AG04450 (cell line): ENCODE measurements at regions not wholly inside any gene's neighbourhood (a gene's known extent, or its start where the extent isn't known, plus 50 kb on each side); places are given as distances from the start of the nearest gene placed in this dataset.

Source experiments
- CTCF ChIA-PET: fragments of 300-600, 350-600 bp; formaldehyde crosslinking; extraction: SDS; loops from one replicate; lab custom pipeline; 2022; ENCODE audit warnings: antibody characterized with exemption, inconsistent platforms; lab: Charles Lee
- POLR2A ChIA-PET: fragments of 350-600 bp; formaldehyde crosslinking; extraction: SDS; loops from one replicate; lab custom pipeline; 2021; ENCODE audit warnings: antibody characterized with exemption, inconsistent platforms; lab: Yijun Ruan, JAX
- DNase-seq: peaks from one replicate; pipeline ENCODE4 v3.0.0-alpha.2; 2011; ENCODE audit warnings: low read depth, low spot score
- H3K27ac ChIP-seq: one replicate; pipeline ENCODE4 v1.5.1; 2012; ENCODE audit warnings: low read depth, low read length, control low read depth
- H3K27me3 ChIP-seq: one replicate; pipeline ENCODE4 v1.6.0; 2012; ENCODE audit warnings: low read length; ENCODE audit not compliant: control insufficient read depth, insufficient read depth
- H3K4me3 ChIP-seq: 2 replicates; pipeline ENCODE4 v1.5.1; 2011; ENCODE audit warnings: mild to moderate bottlenecking, low read depth, low read length, control low read depth
- H3K9me3 ChIP-seq: 2 replicates; pipeline ENCODE4 v1.5.1; 2012; ENCODE audit warnings: low read length; ENCODE audit not compliant: control insufficient read depth, insufficient read depth
- TF ChIP-seq, protein P1 (sequence below): IDR thresholded peaks from 2 replicates; pipeline ENCODE4 v1.5.1; 2011; ENCODE audit warnings: low read depth, low read length, control low read depth, inconsistent platforms

DNA sequence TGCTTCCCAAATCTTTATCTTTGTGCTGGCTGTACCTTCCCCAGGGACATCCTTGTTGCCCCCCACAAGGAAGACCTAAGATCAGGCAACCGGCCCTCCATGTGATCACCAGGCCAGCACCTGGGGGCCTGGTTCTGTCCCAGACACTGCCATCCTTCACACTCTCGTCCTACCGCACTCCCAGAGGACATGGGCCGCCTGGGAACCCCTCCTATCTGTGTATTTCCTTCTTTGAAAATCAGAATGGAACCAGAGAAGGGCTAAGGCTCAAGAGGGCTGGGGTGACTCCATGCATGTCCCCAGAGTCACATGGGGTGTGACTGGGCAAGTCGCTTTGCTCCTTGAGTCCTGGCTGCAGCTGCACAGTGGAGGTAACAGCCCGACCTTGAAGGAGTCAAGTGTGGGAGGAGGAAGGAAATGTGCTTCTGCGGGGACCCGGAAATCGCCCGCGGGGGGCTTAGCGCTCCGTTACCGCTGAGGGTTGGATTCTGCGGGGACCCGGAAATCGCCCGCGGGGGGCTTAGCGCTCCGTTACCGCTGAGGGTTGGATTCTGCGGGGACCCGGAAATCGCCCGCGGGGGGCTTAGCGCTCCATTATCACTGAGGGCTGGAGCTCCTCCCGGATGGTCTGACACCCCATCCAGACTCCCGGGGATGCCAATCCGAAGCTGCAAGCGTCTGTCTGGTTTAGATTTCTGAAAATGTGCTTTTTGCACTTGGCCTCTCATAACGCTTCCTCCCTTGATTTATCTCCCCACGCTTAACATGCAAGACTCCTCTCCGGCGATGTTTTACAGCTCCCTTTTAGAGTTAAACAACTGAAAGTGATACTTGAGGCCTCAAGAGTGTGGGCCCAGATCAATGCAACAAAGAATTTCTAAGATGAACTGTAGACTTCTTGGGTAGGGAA, 278.9 kb downstream of the NPHP4 start:
- ChIA-PET POLR2A (no interaction called here), CTCF (no interaction called here)
- no peak overlapping the region for H3K27ac ChIP-seq
- DNase-seq, result no peak
- TF ChIP-seq, protein P1, sequence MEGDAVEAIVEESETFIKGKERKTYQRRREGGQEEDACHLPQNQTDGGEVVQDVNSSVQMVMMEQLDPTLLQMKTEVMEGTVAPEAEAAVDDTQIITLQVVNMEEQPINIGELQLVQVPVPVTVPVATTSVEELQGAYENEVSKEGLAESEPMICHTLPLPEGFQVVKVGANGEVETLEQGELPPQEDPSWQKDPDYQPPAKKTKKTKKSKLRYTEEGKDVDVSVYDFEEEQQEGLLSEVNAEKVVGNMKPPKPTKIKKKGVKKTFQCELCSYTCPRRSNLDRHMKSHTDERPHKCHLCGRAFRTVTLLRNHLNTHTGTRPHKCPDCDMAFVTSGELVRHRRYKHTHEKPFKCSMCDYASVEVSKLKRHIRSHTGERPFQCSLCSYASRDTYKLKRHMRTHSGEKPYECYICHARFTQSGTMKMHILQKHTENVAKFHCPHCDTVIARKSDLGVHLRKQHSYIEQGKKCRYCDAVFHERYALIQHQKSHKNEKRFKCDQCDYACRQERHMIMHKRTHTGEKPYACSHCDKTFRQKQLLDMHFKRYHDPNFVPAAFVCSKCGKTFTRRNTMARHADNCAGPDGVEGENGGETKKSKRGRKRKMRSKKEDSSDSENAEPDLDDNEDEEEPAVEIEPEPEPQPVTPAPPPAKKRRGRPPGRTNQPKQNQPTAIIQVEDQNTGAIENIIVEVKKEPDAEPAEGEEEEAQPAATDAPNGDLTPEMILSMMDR, result no peak
- no peaks in the 10 kb centered on the region for H3K27me3 ChIP-seq
- no peak overlapping the region for H3K4me3 ChIP-seq
- H3K9me3 ChIP-seq, result peaks cover 80% of the 10 kb centered on the region

DNA sequence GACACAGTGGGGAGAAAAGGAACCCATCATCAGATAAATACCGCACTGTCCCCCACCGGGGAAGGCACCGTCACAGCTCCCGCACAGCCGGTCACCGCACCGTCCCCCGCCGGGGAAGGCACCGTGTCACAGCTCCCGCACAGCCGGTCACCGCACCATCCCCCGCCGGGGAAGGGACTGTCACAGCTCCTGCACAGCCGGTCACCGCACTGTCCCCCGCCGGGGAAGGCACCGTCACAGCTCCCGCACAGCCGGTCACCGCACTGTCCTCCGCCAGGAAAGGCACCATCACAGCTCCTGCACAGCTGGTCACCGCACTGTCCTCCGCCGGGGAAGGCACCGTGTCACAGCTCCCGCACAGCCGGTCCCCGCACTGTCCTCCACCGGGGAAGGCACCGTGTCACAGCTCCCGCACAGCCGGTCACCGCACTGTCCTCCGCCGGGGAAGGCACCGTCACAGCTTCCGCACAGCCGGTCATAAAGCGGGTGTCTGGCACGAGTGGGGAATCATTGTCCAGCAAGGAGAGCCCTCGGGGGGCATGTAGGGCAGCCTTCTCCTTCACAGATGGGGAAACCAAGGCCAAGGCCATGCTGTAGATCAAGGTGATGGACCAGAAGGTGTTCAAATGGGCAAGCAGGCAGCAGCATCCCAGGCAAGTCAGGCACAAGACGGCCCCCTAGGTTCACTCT, 280.1 kb downstream of the NPHP4 start:
- no peaks in the 10 kb centered on the region for H3K27me3 ChIP-seq
- H3K9me3 ChIP-seq, result peaks cover 78% of the 10 kb centered on the region
- no peak overlapping the region for H3K27ac ChIP-seq
- DNase-seq, result no peak
- TF ChIP-seq, protein P1, result no peak
- ChIA-PET POLR2A (no interaction called here), CTCF (no interaction called here)
- no peak overlapping the region for H3K4me3 ChIP-seq

DNA sequence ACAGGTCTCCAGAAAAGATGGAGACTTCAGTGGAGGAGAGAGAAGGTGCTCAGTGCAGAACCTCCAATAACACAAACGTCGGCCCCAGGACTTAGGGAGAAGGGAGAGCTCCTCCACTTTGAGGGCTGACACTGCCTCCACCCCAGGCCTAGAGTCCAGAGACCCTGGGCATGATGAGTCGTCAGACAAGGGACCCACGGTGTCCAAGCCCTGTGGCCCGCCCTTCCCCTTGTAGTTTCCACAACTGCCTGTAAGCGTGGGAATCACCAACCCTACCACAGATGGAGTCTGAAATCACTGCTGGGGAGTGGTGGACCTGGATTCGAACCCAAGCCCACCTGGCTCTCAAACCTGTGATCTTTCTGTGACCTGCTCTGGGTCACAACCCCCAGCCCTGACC, 281.1 kb downstream of the NPHP4 start:
- Histone ChIP-seq H3K9me3 (peaks cover 78% of the 10 kb centered on the region), H3K27ac (no peak overlapping the region), H3K27me3 (no peaks in the 10 kb centered on the region), H3K4me3 (no peak overlapping the region)
- ChIA-PET POLR2A (no interaction called here), CTCF (no interaction called here)
- TF ChIP-seq, protein P1, result no peak
- no peak for DNase-seq

DNA sequence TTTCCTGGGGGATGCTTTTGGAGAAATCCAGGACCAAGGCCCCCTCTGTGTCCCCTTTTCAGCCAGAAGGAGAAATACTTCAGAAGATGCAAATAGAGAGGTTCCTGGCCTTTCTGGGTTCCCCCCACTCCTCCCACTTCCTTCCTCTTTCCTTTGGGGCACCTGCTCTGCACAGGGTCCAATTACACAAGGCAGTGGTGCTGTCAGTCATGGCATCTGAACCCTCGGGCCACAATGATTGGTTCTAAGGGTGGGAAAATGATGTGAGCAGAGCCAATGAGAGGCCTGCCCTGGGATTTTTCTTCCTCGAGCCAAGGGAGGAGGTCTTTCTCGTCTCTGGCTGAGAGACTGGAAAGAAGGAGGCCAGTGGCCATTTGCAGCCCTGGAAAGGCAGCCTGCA, 282.2 kb downstream of the NPHP4 start:
- Histone ChIP-seq H3K9me3 (peaks cover 87% of the 10 kb centered on the region), H3K27ac (no peak overlapping the region), H3K4me3 (no peak overlapping the region), H3K27me3 (no peaks in the 10 kb centered on the region)
- DNase-seq, result no peak
- TF ChIP-seq, protein P1, result no peak
- ChIA-PET CTCF (no interaction called here), POLR2A (no interaction called here)

DNA sequence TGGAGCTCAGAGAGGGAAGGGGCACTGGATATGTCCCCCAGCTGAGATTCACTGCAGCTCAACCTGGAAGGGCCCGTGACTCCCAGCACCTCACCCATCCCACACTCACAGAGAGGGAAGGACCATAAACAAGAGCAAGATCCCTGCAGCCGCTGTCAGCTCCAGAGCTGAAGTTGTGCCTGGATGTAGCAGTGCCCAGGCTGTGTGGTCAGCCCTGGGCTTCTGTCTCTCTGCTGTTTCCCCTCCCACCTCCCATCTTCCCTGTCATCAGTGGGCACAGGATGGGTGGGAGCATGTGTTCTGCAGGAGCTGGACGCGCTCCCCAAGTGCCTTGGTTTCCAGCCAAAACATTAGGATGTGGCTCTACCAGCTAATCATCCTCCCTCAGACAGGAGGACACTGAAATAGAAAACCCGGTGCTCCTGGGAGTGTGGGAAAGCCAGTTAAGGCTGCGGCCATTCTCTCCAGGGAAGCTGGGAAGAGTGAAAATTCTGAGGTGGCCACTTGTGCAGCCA, 282.7 kb downstream of the NPHP4 start:
- H3K27ac ChIP-seq, result no peak overlapping the region
- TF ChIP-seq, protein P1, result no peak
- POLR2A ChIA-PET, result no interaction called here
- CTCF ChIA-PET, result no interaction called here
- H3K9me3 ChIP-seq, result peaks cover 90% of the 10 kb centered on the region
- H3K4me3 ChIP-seq, result no peak overlapping the region
- DNase-seq, result no peak
- H3K27me3 ChIP-seq, result no peaks in the 10 kb centered on the region
